ENCODE measurements at regions not wholly inside any gene's neighbourhood (a gene's known extent, or its start where the extent isn't known, plus 50 kb on each side); places are given as distances from the start of the nearest gene placed in this dataset.

DNA sequence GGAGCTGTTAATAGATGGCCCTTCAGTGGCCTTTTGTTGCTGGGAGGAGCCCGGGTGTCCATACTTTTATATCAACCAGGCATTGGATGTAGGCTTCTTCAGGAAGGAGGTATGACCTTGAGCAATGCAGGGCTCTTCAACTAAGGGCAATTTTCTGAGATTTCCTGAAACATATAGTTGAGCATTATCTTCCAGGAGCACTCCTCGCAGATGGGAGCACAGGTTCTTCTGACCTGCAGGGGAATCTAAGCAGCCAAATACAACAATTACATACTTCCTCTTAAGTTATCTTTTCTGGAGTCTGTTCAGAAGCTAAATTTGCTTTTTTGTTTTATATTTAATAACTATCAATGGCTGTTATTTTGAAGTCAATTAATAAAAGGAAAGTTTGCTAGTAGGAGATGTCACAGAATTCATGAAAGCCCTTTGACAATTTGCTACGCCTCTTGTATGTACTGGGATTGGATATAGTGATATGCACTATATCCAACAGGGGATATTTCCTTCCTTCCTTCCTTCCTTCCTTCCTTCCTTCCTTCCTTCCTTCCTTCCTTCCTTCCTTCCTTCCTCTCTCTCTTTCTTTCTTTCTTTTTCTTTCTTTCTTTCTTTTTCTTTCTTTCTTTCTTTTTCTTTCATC lies 422.6 kb upstream of the NEGR1 start:
- TF ChIP-seq, protein P1, sequence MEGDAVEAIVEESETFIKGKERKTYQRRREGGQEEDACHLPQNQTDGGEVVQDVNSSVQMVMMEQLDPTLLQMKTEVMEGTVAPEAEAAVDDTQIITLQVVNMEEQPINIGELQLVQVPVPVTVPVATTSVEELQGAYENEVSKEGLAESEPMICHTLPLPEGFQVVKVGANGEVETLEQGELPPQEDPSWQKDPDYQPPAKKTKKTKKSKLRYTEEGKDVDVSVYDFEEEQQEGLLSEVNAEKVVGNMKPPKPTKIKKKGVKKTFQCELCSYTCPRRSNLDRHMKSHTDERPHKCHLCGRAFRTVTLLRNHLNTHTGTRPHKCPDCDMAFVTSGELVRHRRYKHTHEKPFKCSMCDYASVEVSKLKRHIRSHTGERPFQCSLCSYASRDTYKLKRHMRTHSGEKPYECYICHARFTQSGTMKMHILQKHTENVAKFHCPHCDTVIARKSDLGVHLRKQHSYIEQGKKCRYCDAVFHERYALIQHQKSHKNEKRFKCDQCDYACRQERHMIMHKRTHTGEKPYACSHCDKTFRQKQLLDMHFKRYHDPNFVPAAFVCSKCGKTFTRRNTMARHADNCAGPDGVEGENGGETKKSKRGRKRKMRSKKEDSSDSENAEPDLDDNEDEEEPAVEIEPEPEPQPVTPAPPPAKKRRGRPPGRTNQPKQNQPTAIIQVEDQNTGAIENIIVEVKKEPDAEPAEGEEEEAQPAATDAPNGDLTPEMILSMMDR (IDR thresholded peaks at IDR 0.05; ENCODE audit: low read depth, low read length, missing control alignments), result no peak
- H3K4me3 ChIP-seq (ENCODE audit: low read depth, low read length), result no peak overlapping the region
- no peak for DNase-seq (ENCODE audit: low read depth)

DNA sequence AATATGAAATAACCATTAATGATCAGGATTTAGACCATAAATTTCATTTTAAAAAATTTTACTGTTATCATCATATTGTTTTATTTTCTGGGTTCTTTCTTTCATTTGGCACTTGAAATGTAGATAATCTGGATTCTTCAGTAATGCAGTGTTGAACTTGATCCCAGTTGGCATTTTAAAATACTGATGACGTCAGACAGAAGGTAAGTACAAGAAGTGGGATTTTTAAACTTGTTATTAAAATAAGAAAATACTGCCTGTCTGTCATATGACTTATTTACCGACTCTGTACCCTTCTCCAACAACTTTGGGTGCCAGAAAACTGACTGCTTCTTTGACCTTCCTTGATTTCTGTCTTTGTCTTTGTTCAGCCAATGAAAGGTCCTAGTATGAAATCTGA lies 415.1 kb upstream of the NEGR1 start:
- TF ChIP-seq, protein P1 (IDR thresholded peaks at IDR 0.05; ENCODE audit: low read depth, low read length, missing control alignments), result no peak
- DNase-seq (ENCODE audit: low read depth), result no peak
- no peak overlapping the region for H3K4me3 ChIP-seq (ENCODE audit: low read depth, low read length)

DNA sequence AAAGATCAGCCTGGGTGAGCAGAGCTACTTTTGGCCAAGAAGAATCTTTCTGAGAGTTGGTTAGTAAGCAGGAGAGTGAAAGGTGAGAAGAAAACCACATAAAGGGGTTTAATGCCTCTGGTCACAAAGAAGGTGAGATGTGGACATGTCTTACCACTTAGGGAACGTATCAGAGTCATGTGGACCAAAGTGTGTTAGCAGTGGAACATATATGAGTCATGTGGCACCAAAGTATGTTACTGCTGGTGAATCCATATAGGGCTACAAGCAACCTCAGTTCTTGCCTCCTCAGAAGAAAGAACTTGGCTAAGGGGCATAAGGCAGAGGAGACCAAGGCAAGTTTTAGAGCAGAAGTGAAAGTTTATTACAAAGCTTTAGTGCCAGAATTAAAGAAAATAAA lies 411.6 kb upstream of the NEGR1 start:
- no peak for DNase-seq (ENCODE audit: low read depth)
- no peak overlapping the region for H3K4me3 ChIP-seq (ENCODE audit: low read depth, low read length)
- TF ChIP-seq, protein P1 (IDR thresholded peaks at IDR 0.05; ENCODE audit: low read depth, low read length, missing control alignments), result no peak

DNA sequence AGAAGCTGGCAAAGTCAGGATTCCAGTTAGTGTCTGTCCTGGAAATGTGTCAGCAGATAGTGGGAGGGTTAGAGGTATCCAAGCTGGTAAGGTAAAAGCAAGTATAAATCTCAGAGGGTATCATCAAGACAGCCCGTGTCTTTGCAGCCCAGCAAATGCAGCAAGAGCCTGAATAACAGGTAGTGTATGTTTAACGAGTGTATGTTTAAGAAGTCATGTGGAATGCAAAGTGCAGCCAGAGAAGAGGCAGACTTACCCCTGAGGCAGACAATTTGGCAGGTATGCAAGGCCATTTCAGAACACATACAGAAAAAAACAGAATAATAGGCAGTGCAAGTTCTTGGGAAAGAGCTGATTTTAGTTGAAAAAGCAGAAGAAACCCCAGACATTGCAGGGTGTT lies 411.0 kb upstream of the NEGR1 start:
- TF ChIP-seq, protein P1 (IDR thresholded peaks at IDR 0.05; ENCODE audit: low read depth, low read length, missing control alignments), result no peak
- H3K4me3 ChIP-seq (ENCODE audit: low read depth, low read length), result no peak overlapping the region
- DNase-seq (ENCODE audit: low read depth), result no peak

DNA sequence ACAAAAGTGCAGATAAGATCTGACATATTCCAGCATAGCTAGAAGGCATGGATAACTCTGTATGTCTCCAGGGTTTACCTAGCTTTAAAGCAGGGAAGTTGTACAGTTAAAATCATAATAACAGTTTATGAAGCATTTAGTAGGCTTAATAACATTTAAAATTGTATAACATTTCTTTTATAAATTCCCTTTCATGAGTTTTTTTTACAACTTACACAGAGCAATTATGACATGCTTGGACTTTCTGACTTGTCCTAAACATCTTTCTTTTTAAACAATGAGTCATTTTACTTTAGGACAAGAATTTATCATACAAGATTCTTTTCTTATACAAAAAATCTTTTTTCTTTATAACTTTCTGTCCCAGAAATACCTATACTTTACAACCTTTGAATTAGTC lies 408.5 kb upstream of the NEGR1 start:
- DNase-seq (ENCODE audit: low read depth), result no peak
- TF ChIP-seq, protein P1 (IDR thresholded peaks at IDR 0.05; ENCODE audit: low read depth, low read length, missing control alignments), result no peak
- H3K4me3 ChIP-seq (ENCODE audit: low read depth, low read length), result no peak overlapping the region

DNA sequence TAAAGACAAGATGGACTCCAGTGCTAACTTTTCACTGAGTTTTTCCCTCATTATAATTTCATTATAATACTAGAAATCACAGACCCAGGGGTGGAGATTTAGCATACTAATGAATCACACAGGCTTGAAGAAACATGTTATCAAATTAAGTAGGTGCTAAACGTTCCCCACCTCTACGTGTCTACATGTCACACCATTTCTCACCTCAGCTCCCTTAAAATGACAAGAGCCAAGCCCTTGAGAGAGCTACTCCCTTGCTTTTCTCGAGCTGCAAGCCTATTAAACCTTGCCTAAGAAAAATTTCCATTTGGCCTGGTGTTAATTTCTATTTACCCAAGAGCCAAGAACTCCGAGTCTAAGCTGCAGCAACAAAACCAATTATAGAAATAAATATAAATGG lies 396.3 kb upstream of the NEGR1 start:
- DNase-seq (ENCODE audit: low read depth), result no peak
- no peak overlapping the region for H3K4me3 ChIP-seq (ENCODE audit: low read depth, low read length)
- TF ChIP-seq, protein P1 (IDR thresholded peaks at IDR 0.05; ENCODE audit: low read depth, low read length, missing control alignments), result no peak

DNA sequence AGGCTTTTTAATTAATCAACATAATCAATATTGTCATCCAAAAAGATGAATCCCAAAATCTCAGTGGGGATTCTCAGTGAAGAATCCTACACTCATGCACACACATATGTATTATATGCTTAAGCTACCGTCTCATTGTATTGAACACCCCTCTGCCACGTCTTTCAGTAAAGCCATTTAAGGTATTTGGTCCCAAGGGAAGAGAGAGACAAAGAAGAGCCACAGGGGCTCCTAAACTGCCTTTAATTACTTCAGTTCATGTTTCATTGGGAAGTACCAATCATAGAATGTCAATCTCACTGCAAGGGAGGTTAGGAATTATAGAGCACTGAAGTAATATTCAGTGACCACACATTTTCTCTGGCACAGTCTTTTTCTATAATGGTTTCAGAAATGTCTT lies 388.6 kb upstream of the NEGR1 start:
- no peak overlapping the region for H3K4me3 ChIP-seq (ENCODE audit: low read depth, low read length)
- TF ChIP-seq, protein P1 (IDR thresholded peaks at IDR 0.05; ENCODE audit: low read depth, low read length, missing control alignments), result no peak
- DNase-seq (ENCODE audit: low read depth), result no peak

Measured in GM12864 (cell line).